HFFc6 (cell line): ENCODE measurements at regions not wholly inside any gene's neighbourhood (a gene's known extent, or its start where the extent isn't known, plus 50 kb on each side); places are given as distances from the start of the nearest gene placed in this dataset.

Source experiments
- DNase-seq: peaks from one replicate; pipeline ENCODE4 v3.0.0-alpha.2; 2018
- H3K27ac Mint-ChIP-seq: 2 replicates; pipeline ENCODE4 v1.8.0; 2020; ENCODE audit warnings: mild to moderate bottlenecking, mixed read lengths
- H3K27me3 Mint-ChIP-seq: 2 replicates; pipeline ENCODE4 v1.8.0; 2021; ENCODE audit warnings: mild to moderate bottlenecking, moderate library complexity, mixed read lengths; ENCODE audit not compliant: insufficient read depth
- H3K36me3 Mint-ChIP-seq: 2 replicates; pipeline ENCODE4 v1.8.0; 2021; ENCODE audit warnings: low read depth, mixed read lengths
- H3K4me1 Mint-ChIP-seq: 2 replicates; pipeline ENCODE4 v1.8.0; 2020; ENCODE audit warnings: low read depth, mixed read lengths
- H3K4me3 Mint-ChIP-seq: 2 replicates; pipeline ENCODE4 v1.8.0; 2020; ENCODE audit warnings: mild to moderate bottlenecking, moderate library complexity, mixed read lengths
- H3K9me3 Mint-ChIP-seq: 2 replicates; pipeline ENCODE4 v1.8.0; 2020; ENCODE audit warnings: mild to moderate bottlenecking, mixed read lengths
- TF ChIP-seq, protein P1 (sequence below): fragments of 200-600 bp; sonication (generic); IDR thresholded peaks from 2 replicates; pipeline ENCODE4 v1.5.0; 2021; ENCODE audit warnings: antibody characterized with exemption, mild to moderate bottlenecking

DNA sequence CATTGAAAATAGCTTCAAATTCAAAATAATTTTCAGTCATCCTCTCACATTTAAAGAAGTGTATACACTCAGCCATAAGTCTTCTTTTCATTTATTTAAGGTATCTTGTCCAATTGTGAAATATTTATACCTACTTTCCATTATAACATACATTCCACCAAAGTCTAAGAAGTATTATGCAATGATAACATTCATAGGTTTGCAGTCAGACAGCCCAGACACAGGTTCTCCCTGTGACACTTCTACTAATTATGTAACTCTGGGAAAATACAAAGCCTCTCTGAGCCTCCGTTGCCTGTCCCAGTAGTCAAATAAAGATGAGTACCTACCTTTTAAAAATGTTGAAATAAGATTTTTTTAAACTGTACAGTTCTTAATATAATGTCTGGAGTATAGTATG, 320.9 kb upstream of the RPS23 start:
- Mint-ChIP-seq H3K4me1 (no peaks in the 10 kb centered on the region), H3K27me3 (no peaks in the 10 kb centered on the region), H3K4me3 (no peak overlapping the region), H3K27ac (no peak overlapping the region), H3K36me3 (no peaks in the 10 kb centered on the region), H3K9me3 (no peaks in the 10 kb centered on the region)
- DNase-seq: no peak
- TF ChIP-seq, protein P1, sequence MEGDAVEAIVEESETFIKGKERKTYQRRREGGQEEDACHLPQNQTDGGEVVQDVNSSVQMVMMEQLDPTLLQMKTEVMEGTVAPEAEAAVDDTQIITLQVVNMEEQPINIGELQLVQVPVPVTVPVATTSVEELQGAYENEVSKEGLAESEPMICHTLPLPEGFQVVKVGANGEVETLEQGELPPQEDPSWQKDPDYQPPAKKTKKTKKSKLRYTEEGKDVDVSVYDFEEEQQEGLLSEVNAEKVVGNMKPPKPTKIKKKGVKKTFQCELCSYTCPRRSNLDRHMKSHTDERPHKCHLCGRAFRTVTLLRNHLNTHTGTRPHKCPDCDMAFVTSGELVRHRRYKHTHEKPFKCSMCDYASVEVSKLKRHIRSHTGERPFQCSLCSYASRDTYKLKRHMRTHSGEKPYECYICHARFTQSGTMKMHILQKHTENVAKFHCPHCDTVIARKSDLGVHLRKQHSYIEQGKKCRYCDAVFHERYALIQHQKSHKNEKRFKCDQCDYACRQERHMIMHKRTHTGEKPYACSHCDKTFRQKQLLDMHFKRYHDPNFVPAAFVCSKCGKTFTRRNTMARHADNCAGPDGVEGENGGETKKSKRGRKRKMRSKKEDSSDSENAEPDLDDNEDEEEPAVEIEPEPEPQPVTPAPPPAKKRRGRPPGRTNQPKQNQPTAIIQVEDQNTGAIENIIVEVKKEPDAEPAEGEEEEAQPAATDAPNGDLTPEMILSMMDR: no peak

DNA sequence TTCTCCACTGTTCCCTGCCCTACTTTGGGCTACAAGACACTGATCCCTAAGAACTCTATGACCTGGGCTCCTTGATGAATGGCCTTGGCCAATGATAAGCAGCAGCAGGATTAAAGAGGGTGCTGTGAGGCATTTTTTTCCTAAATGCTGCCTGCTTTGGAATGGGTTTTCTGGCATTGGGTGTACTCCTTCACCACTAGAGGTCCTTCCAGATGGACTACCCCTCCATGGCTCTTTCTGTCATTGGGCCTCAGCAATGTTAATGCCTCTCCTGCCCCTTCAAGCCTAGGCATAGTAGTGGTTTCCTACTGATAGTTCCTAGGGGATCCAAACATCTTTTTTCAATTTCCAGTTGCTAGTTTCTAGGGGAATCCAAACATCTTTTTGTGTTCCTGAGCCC, 319.3 kb upstream of the RPS23 start:
- TF ChIP-seq, protein P1: no peak
- H3K4me1 Mint-ChIP-seq: no peaks in the 10 kb centered on the region
- H3K4me3 Mint-ChIP-seq: no peak overlapping the region
- no peak overlapping the region for H3K27ac Mint-ChIP-seq
- no peaks in the 10 kb centered on the region for H3K36me3 Mint-ChIP-seq
- no peaks in the 10 kb centered on the region for H3K9me3 Mint-ChIP-seq
- H3K27me3 Mint-ChIP-seq: no peaks in the 10 kb centered on the region
- DNase-seq: no peak

DNA sequence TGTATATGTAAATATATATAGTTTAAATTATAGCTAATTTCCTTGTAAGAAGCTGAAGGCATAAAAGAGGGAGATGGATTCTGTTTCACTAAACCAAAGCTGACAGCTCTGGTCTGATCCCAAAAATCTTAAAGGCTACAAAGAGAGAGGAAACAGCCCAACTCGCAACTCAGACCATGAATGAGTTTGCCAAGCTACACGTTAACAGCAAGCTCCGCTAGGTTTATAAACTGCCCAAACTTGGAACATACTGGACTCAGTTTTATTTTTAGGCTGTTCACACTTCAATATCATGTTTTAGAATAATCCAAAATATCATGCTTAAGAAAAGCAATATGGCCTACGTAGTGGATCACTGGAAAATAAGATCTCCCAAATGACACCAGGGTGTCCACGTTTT, 318.3 kb upstream of the RPS23 start:
- Mint-ChIP-seq H3K27ac (no peak overlapping the region), H3K4me3 (no peak overlapping the region), H3K9me3 (no peaks in the 10 kb centered on the region), H3K4me1 (no peaks in the 10 kb centered on the region), H3K27me3 (no peaks in the 10 kb centered on the region), H3K36me3 (no peaks in the 10 kb centered on the region)
- TF ChIP-seq, protein P1: no peak
- no peak for DNase-seq

DNA sequence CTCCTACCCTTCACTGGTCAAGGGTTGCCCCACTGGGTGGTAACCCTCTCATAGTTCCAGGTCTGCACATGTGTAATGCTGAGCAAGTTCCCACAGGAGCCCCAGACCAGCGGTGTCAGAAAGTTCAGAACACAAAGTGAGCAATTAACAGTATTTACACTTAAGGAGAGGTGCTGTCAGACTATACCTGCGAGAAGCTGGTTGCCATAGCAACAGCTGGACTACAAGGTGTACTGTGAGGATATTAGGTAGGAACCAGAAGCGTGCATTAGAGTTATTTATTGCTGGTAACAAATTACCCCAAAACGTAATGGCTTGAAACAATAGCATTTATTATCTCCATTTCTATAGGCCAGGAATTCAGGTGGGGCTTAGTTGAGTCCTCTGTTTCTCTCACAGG, 317.0 kb upstream of the RPS23 start:
- TF ChIP-seq, protein P1: no peak
- Mint-ChIP-seq H3K4me1 (no peaks in the 10 kb centered on the region), H3K4me3 (no peak overlapping the region), H3K36me3 (no peaks in the 10 kb centered on the region), H3K27me3 (no peaks in the 10 kb centered on the region; the same call in 1 of the 2 replicates), H3K9me3 (no peaks in the 10 kb centered on the region), H3K27ac (no peak overlapping the region)
- no peak for DNase-seq

DNA sequence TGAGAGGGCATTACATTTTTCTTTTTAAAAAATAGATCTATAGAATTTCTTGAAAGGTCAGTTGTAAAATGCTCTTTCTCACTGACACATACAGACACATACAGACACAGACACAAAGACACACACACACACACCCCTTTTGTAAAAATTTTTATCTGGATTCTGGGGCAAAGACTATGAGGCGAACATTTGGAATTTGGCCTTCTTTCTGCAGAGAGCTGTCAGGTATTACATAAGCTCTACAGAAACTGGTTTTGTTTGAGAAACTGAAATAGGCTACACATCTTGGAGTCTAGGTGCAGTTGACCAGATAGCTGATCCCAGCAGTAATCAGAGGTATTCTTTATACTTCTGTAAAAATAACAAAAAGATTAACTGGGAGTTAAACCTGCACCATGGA, 315.9 kb upstream of the RPS23 start:
- Mint-ChIP-seq H3K4me3 (no peak overlapping the region), H3K9me3 (no peaks in the 10 kb centered on the region), H3K27ac (no peak overlapping the region), H3K27me3 (no peaks in the 10 kb centered on the region; the same call in none of the 2 replicates), H3K4me1 (no peaks in the 10 kb centered on the region), H3K36me3 (no peaks in the 10 kb centered on the region)
- DNase-seq: no peak
- TF ChIP-seq, protein P1: no peak

DNA sequence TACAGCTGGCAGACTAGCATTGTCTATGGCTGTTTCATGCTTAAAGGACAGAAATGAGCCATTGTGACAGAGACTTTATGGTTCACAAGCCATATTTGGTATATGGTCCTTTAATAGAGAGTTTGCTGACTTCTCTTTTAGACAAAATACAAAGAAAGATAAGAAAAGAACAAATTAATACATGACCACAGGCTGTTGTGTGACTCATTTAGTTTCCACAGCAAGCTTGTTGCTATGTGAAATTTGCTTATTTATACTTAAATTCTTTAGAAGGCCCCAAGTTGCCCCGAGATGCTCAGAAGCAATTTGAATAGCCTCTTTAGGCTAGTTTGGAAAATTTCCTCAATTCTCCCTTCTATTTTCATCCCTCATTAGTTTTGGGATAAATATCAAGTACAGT, 315.3 kb upstream of the RPS23 start:
- H3K27me3 Mint-ChIP-seq: no peaks in the 10 kb centered on the region; the same call in none of the 2 replicates
- no peak for DNase-seq
- H3K27ac Mint-ChIP-seq: no peak overlapping the region
- no peak overlapping the region for H3K4me3 Mint-ChIP-seq
- no peaks in the 10 kb centered on the region for H3K36me3 Mint-ChIP-seq
- H3K4me1 Mint-ChIP-seq: no peaks in the 10 kb centered on the region
- H3K9me3 Mint-ChIP-seq: no peaks in the 10 kb centered on the region
- TF ChIP-seq, protein P1: no peak
